OCI-LY1 (cell line): ENCODE measurements at regions not wholly inside any gene's neighbourhood (a gene's known extent, or its start where the extent isn't known, plus 50 kb on each side); places are given as distances from the start of the nearest gene placed in this dataset.

ENCODE experiments used
- H2AFZ ChIP-seq: fragments of 200-600 bp; sonication (generic), shearing (Covaris generic); 2 replicates; pipeline ENCODE4 v1.6.0; 2014; ENCODE audit warnings: antibody characterized with exemption, mild to moderate bottlenecking, low read length
- H3F3A ChIP-seq: fragments of 200-600 bp; sonication (generic), shearing (Covaris generic); 2 replicates; pipeline ENCODE4 v1.6.0; 2014; ENCODE audit warnings: mild to moderate bottlenecking, antibody characterized with exemption, low read length, moderate library complexity; ENCODE audit not compliant: insufficient read depth
- H3K27ac ChIP-seq: fragments of 200-600 bp; sonication (generic); 2 replicates; pipeline ENCODE4 v1.5.1; 2014; ENCODE audit warnings: low read length, mixed run types, mild to moderate bottlenecking, low read depth; ENCODE audit not compliant: poor library complexity, severe bottlenecking
- H3K27me3 ChIP-seq: fragments of 200-600 bp; sonication (generic); 2 replicates; pipeline ENCODE4 v1.6.0; 2014; ENCODE audit warnings: antibody characterized with exemption, mild to moderate bottlenecking, low read length, moderate library complexity; ENCODE audit not compliant: insufficient read depth
- H3K36me3 ChIP-seq: fragments of 200-600 bp; sonication (generic); 2 replicates; pipeline ENCODE4 v1.6.1; 2014; ENCODE audit warnings: mild to moderate bottlenecking, antibody characterized with exemption, low read length, moderate library complexity, mixed read lengths; ENCODE audit not compliant: insufficient read depth
- H3K4me1 ChIP-seq: fragments of 200-600 bp; sonication (generic); 2 replicates; pipeline ENCODE4 v1.5.1; 2014; ENCODE audit warnings: mild to moderate bottlenecking, low read length, moderate library complexity; ENCODE audit not compliant: insufficient read depth, severe bottlenecking
- H3K4me2 ChIP-seq: fragments of 200-600 bp; sonication (generic), shearing (Covaris generic); 2 replicates; pipeline ENCODE4 v1.6.1; 2014; ENCODE audit warnings: low read length
- H3K4me3 ChIP-seq: fragments of 200-600 bp; sonication (generic); 2 replicates; pipeline ENCODE4 v1.5.1; 2014; ENCODE audit warnings: low read length, low read depth, mild to moderate bottlenecking, mixed read lengths; ENCODE audit not compliant: poor library complexity, severe bottlenecking
- H3K79me2 ChIP-seq: fragments of 200-600 bp; shearing (Covaris generic); 2 replicates; pipeline ENCODE4 v1.6.1; 2016; ENCODE audit warnings: mixed run types, low read length, mixed read lengths; ENCODE audit not compliant: insufficient read depth
- H3K9ac ChIP-seq: fragments of 200-600 bp; sonication (generic), shearing (Covaris generic); 2 replicates; pipeline ENCODE4 v1.6.1; 2014; ENCODE audit warnings: mild to moderate bottlenecking, low read length, mixed read lengths
- H3K9me2 ChIP-seq: fragments of 200-600 bp; sonication (generic), shearing (Covaris generic); 2 replicates; pipeline ENCODE4 v1.6.1; 2014; ENCODE audit warnings: low read depth, mild to moderate bottlenecking, low read length, mixed read lengths
- H3K9me3 ChIP-seq: fragments of 200-600 bp; shearing (Covaris generic); 2 replicates; pipeline ENCODE4 v1.6.1; 2014; ENCODE audit warnings: low read length, mixed read lengths
- H4K20me1 ChIP-seq: fragments of 200-600 bp; sonication (generic), shearing (Covaris generic); 2 replicates; pipeline ENCODE4 v1.6.0; 2016; ENCODE audit warnings: mild to moderate bottlenecking, low read length; ENCODE audit not compliant: insufficient read depth
- EZH2 ChIP-seq: fragments of 200-600 bp; sonication (generic), shearing (Covaris generic); IDR thresholded peaks from 2 replicates; pipeline ENCODE4 v1.8.0; 2017; ENCODE audit warnings: borderline replicate concordance, mixed run types, mild to moderate bottlenecking, antibody characterized with exemption, low read length, moderate library complexity, mixed read lengths
- TF ChIP-seq, protein P1 (sequence below): fragments of 200-600 bp; sonication (generic), shearing (Covaris generic); IDR thresholded peaks from 2 replicates; pipeline ENCODE4 v1.5.1; 2017; ENCODE audit warnings: mild to moderate bottlenecking, antibody characterized with exemption, low read length, moderate library complexity, mixed read lengths

- Histone ChIP-seq H4K20me1 (no peaks in the 10 kb centered on the region), H3K4me2 (no peak overlapping the region), H3K9me2 (no peaks in the 10 kb centered on the region), H3K27ac (no peak overlapping the region), H3K4me3 (no peak overlapping the region), H2AFZ (no peak overlapping the region), H3K9ac (no peak overlapping the region), H3K4me1 (no peaks in the 10 kb centered on the region), H3K79me2 (no peaks in the 10 kb centered on the region), H3K9me3 (no peaks in the 10 kb centered on the region), H3F3A (no peaks in the 10 kb centered on the region), H3K36me3 (no peaks in the 10 kb centered on the region), H3K27me3 (no peaks in the 10 kb centered on the region)
- no peak for TF ChIP-seq EZH2
- TF ChIP-seq, protein P1, sequence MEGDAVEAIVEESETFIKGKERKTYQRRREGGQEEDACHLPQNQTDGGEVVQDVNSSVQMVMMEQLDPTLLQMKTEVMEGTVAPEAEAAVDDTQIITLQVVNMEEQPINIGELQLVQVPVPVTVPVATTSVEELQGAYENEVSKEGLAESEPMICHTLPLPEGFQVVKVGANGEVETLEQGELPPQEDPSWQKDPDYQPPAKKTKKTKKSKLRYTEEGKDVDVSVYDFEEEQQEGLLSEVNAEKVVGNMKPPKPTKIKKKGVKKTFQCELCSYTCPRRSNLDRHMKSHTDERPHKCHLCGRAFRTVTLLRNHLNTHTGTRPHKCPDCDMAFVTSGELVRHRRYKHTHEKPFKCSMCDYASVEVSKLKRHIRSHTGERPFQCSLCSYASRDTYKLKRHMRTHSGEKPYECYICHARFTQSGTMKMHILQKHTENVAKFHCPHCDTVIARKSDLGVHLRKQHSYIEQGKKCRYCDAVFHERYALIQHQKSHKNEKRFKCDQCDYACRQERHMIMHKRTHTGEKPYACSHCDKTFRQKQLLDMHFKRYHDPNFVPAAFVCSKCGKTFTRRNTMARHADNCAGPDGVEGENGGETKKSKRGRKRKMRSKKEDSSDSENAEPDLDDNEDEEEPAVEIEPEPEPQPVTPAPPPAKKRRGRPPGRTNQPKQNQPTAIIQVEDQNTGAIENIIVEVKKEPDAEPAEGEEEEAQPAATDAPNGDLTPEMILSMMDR, result no peak
Measured at GRCh38 chr1:177505905-177506590, 335.3 kb downstream of the BRINP2 start.

DNA sequence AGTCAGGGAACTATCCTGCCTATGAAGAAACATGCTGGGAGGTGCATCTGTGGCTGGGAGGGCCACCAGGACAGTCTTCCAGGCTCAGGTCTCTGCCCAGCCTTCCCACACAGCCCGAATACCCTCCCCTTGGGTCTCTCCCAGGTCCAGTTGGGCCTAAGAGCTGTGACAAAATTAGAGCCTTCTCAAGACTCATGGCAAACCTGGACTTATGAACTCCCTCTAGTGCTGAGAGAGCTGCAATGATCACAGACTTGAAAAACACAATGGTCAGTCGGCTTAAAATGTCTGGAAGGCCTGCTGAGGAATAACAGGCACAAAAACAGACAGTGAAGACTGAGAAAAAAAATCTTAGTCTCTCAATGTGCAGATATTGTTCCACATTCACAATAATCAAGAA lies 325.1 kb downstream of the BRINP2 start:
- Histone ChIP-seq H3K4me1 (no peaks in the 10 kb centered on the region), H3K4me2 (no peak overlapping the region), H3K27ac (no peak overlapping the region), H3K9me2 (no peaks in the 10 kb centered on the region), H3K27me3 (no peaks in the 10 kb centered on the region), H3K9ac (no peak overlapping the region), H2AFZ (no peak overlapping the region), H4K20me1 (no peaks in the 10 kb centered on the region), H3F3A (no peaks in the 10 kb centered on the region), H3K9me3 (no peaks in the 10 kb centered on the region), H3K36me3 (no peaks in the 10 kb centered on the region), H3K79me2 (no peaks in the 10 kb centered on the region), H3K4me3 (no peak overlapping the region)
- TF ChIP-seq, protein P1, result no peak
- TF ChIP-seq EZH2, result no peak

- H3K27me3 ChIP-seq, result no peaks in the 10 kb centered on the region
- no peaks in the 10 kb centered on the region for H3K4me1 ChIP-seq
- H3K36me3 ChIP-seq, result no peaks in the 10 kb centered on the region
- no peak overlapping the region for H2AFZ ChIP-seq
- TF ChIP-seq, protein P1, result no peak
- no peak for TF ChIP-seq EZH2
- no peak overlapping the region for H3K27ac ChIP-seq
- H3K9me3 ChIP-seq, result no peaks in the 10 kb centered on the region
- no peak overlapping the region for H3K4me3 ChIP-seq
- H3F3A ChIP-seq, result no peaks in the 10 kb centered on the region
- H3K9me2 ChIP-seq, result no peaks in the 10 kb centered on the region
- no peaks in the 10 kb centered on the region for H3K79me2 ChIP-seq
- H3K4me2 ChIP-seq, result no peak overlapping the region
- no peak overlapping the region for H3K9ac ChIP-seq
- no peaks in the 10 kb centered on the region for H4K20me1 ChIP-seq
Measured at GRCh38 chr1:177490786-177491185, 320.0 kb downstream of the BRINP2 start.
